DOHH2 (cell line): ENCODE measurements at regions not wholly inside any gene's neighbourhood (a gene's known extent, or its start where the extent isn't known, plus 50 kb on each side); places are given as distances from the start of the nearest gene placed in this dataset.

Source experiments
- H3F3A ChIP-seq: fragments of 200-600 bp; sonication (generic), shearing (Covaris generic); 2 replicates; pipeline ENCODE4 v1.6.0; 2016; ENCODE audit warnings: antibody characterized with exemption, mild to moderate bottlenecking; ENCODE audit not compliant: control insufficient read depth, insufficient read depth
- H3K27ac ChIP-seq: fragments of 200-600 bp; sonication (generic); 2 replicates; pipeline ENCODE4 v1.5.1; 2014; ENCODE audit warnings: low read depth, mild to moderate bottlenecking, low read length, moderate library complexity
- H3K27me3 ChIP-seq: fragments of 200-600 bp; sonication (generic); 2 replicates; pipeline ENCODE4 v1.6.1; 2014; ENCODE audit warnings: mild to moderate bottlenecking, low read length, mixed read lengths; ENCODE audit not compliant: control insufficient read depth
- H3K36me3 ChIP-seq: fragments of 200-600 bp; sonication (generic); 2 replicates; pipeline ENCODE4 v1.6.1; 2014; ENCODE audit warnings: mild to moderate bottlenecking, low read length, moderate library complexity, mixed read lengths; ENCODE audit not compliant: control insufficient read depth
- H3K4me1 ChIP-seq: fragments of 200-600 bp; sonication (generic); 2 replicates; pipeline ENCODE4 v1.6.1; 2014; ENCODE audit warnings: mild to moderate bottlenecking, low read length, mixed read lengths; ENCODE audit not compliant: control insufficient read depth
- H3K4me2 ChIP-seq: fragments of 200-600 bp; sonication (generic); 2 replicates; pipeline ENCODE4 v1.6.0; 2014; ENCODE audit warnings: mild to moderate bottlenecking, low read length, moderate library complexity
- H3K4me3 ChIP-seq: fragments of 200-600 bp; sonication (generic); 2 replicates; pipeline ENCODE4 v1.5.1; 2014; ENCODE audit warnings: mild to moderate bottlenecking, low read length, mixed read lengths
- H3K79me2 ChIP-seq: fragments of 200-600 bp; sonication (generic); 2 replicates; pipeline ENCODE4 v1.6.1; 2014; ENCODE audit warnings: mild to moderate bottlenecking, low read length, mixed read lengths; ENCODE audit not compliant: control insufficient read depth
- H3K9me2 ChIP-seq: fragments of 200-600 bp; sonication (generic); replicated peaks from 2 replicates; pipeline ENCODE4 v1.6.1; 2014; ENCODE audit warnings: mild to moderate bottlenecking, low read length, mixed read lengths; ENCODE audit not compliant: control insufficient read depth
- H3K9me3 ChIP-seq: fragments of 200-600 bp; sonication (generic); 2 replicates; pipeline ENCODE4 v1.6.1; 2014; ENCODE audit warnings: antibody characterized with exemption, low read length, mixed read lengths; ENCODE audit not compliant: control insufficient read depth, insufficient read depth
- H4K20me1 ChIP-seq: fragments of 200-600 bp; sonication (generic); 2 replicates; pipeline ENCODE4 v1.6.0; 2014; ENCODE audit warnings: low read depth, mild to moderate bottlenecking, antibody characterized with exemption, low read length, moderate library complexity; ENCODE audit not compliant: control insufficient read depth, insufficient read depth
- EZH2phosphoT487 ChIP-seq: fragments of 200-600 bp; sonication (generic); IDR thresholded peaks from 2 replicates; pipeline ENCODE4 v1.6.1; 2017; ENCODE audit warnings: borderline replicate concordance, mild to moderate bottlenecking, antibody characterized with exemption, low read length, moderate library complexity, mixed read lengths
- TF ChIP-seq, protein P1 (sequence below): fragments of 200-600 bp; sonication (generic); IDR thresholded peaks from one replicate; pipeline ENCODE4 v1.5.1; 2014; ENCODE audit warnings: antibody characterized with exemption, mild to moderate bottlenecking, low read depth, low read length; ENCODE audit not compliant: poor library complexity, severe bottlenecking

GRCh38 chr10:90062786-90063185 lies 361.4 kb downstream of the KIF20B start:
- Histone ChIP-seq H3K79me2 (no peaks in the 10 kb centered on the region), H3K27me3 (no peaks in the 10 kb centered on the region), H3K27ac (no peak overlapping the region), H3K9me3 (no peaks in the 10 kb centered on the region), H3K36me3 (no peaks in the 10 kb centered on the region), H3K4me3 (no peak overlapping the region), H3F3A (no peaks in the 10 kb centered on the region), H3K4me2 (no peak overlapping the region), H3K4me1 (no peaks in the 10 kb centered on the region), H4K20me1 (no peaks in the 10 kb centered on the region), H3K9me2 (no peaks in the 10 kb centered on the region; the same call in 1 of the 2 replicates)
- TF ChIP-seq, protein P1, sequence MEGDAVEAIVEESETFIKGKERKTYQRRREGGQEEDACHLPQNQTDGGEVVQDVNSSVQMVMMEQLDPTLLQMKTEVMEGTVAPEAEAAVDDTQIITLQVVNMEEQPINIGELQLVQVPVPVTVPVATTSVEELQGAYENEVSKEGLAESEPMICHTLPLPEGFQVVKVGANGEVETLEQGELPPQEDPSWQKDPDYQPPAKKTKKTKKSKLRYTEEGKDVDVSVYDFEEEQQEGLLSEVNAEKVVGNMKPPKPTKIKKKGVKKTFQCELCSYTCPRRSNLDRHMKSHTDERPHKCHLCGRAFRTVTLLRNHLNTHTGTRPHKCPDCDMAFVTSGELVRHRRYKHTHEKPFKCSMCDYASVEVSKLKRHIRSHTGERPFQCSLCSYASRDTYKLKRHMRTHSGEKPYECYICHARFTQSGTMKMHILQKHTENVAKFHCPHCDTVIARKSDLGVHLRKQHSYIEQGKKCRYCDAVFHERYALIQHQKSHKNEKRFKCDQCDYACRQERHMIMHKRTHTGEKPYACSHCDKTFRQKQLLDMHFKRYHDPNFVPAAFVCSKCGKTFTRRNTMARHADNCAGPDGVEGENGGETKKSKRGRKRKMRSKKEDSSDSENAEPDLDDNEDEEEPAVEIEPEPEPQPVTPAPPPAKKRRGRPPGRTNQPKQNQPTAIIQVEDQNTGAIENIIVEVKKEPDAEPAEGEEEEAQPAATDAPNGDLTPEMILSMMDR = no peak
- TF ChIP-seq EZH2phosphoT487 = no peak

- Histone ChIP-seq H3K4me3 (no peak overlapping the region), H3K9me3 (no peaks in the 10 kb centered on the region), H3K27me3 (no peaks in the 10 kb centered on the region), H3K36me3 (no peaks in the 10 kb centered on the region), H3K27ac (no peak overlapping the region), H3F3A (no peaks in the 10 kb centered on the region), H3K79me2 (no peaks in the 10 kb centered on the region), H3K4me1 (no peaks in the 10 kb centered on the region), H3K9me2 (no peaks in the 10 kb centered on the region; the same call in 1 of the 2 replicates), H4K20me1 (no peaks in the 10 kb centered on the region), H3K4me2 (no peak overlapping the region)
- TF ChIP-seq, protein P1 = no peak
- no peak for TF ChIP-seq EZH2phosphoT487
Measured at GRCh38 chr10:90064295-90064694, 362.9 kb downstream of the KIF20B start.

GRCh38 chr10:90066435-90066834 lies 365.0 kb downstream of the KIF20B start:
- no peaks in the 10 kb centered on the region for H3K27me3 ChIP-seq
- H3K4me2 ChIP-seq = no peak overlapping the region
- no peaks in the 10 kb centered on the region for H3K36me3 ChIP-seq
- H3K9me3 ChIP-seq = no peaks in the 10 kb centered on the region
- H3K9me2 ChIP-seq = no peaks in the 10 kb centered on the region
- H3F3A ChIP-seq = no peaks in the 10 kb centered on the region
- no peaks in the 10 kb centered on the region for H4K20me1 ChIP-seq
- no peak overlapping the region for H3K4me3 ChIP-seq
- TF ChIP-seq, protein P1 = no peak
- no peak for TF ChIP-seq EZH2phosphoT487
- no peaks in the 10 kb centered on the region for H3K4me1 ChIP-seq
- H3K27ac ChIP-seq = no peak overlapping the region
- H3K79me2 ChIP-seq = no peaks in the 10 kb centered on the region

- no peaks in the 10 kb centered on the region for H3K9me3 ChIP-seq
- no peak overlapping the region for H3K27ac ChIP-seq
- H3K9me2 ChIP-seq = no peaks in the 10 kb centered on the region
- H3K4me1 ChIP-seq = no peaks in the 10 kb centered on the region
- no peaks in the 10 kb centered on the region for H3K79me2 ChIP-seq
- no peak overlapping the region for H3K4me3 ChIP-seq
- H3K4me2 ChIP-seq = no peak overlapping the region
- H3K36me3 ChIP-seq = no peaks in the 10 kb centered on the region
- H4K20me1 ChIP-seq = no peaks in the 10 kb centered on the region
- no peaks in the 10 kb centered on the region for H3F3A ChIP-seq
- H3K27me3 ChIP-seq = no peaks in the 10 kb centered on the region
- TF ChIP-seq EZH2phosphoT487 = no peak
- TF ChIP-seq, protein P1 = no peak
Measured at GRCh38 chr10:90075995-90076394, 374.6 kb downstream of the KIF20B start.
